K562 (cell line): ENCODE measurements at regions not wholly inside any gene's neighbourhood (a gene's known extent, or its start where the extent isn't known, plus 50 kb on each side); places are given as distances from the start of the nearest gene placed in this dataset.

Experiments used
- ATAC-seq: fragments of 200-7000 bp; cut with Tn5 transposase; 3 replicates; pipeline ENCODE4 v1.9.1; 2020; ENCODE audit warnings: moderate library complexity
- BruUV-seq: library from RNA; stranded (reverse); fragments of 400-500 nt; replicated peaks from 2 replicates; lab custom pipeline; 2021; lab: Mats Ljungman, UMichigan
- CTCF ChIA-PET: fragments of 300-600 bp; formaldehyde crosslinking; extraction: SDS; loops from one replicate; lab custom pipeline; 2021; ENCODE audit warnings: low intra/inter-chr PET ratio; lab: Yijun Ruan, JAX
- POLR2A ChIA-PET: fragments of 300-600, 350-650 bp; sonication (Branson Sonifier 250); formaldehyde crosslinking; extraction: SDS; loops from one replicate; lab custom pipeline; 2021; ENCODE audit warnings: antibody characterized with exemption, inconsistent platforms; lab: Yijun Ruan, JAX
- DNase-seq, 4 experiments: peaks; one replicate each; pipeline versions ENCODE4 v3.0.0 to v3.0.0-alpha.2; 2011 to 2018; ENCODE audit warnings: low spot score in 3 of 4, mixed read lengths in 3 of 4; ENCODE audit errors: extremely low read depth in 1 of 4
- FAIRE-seq: peaks from 2 replicates; lab custom pipeline; 2011; peaks lifted over from hg19 to GRCh38; lab: Jason Lieb, UNC
- H2AFZ ChIP-seq: 2 replicates; pipeline ENCODE4 v1.6.0; 2011; ENCODE audit warnings: low read depth, low read length, control low read depth, inconsistent platforms
- H3K27ac ChIP-seq: fragments of 200-600 bp; 3 replicates; pipeline ENCODE4 v1.8.0; 2011; ENCODE audit warnings: low read depth, mild to moderate bottlenecking, control low read depth, inconsistent platforms, low read length, moderate library complexity, mixed read lengths; ENCODE audit errors: extremely low read depth
- H3K27me3 ChIP-seq, 2 experiments: fragments of 300-600 bp in 1 of 2; 2 replicates in 1 of 2; 3 replicates in 1 of 2; pipeline versions ENCODE4 v1.6.0 to v1.8.0; 2011; ENCODE audit warnings: inconsistent platforms in 2 of 2, low read length in 2 of 2, mild to moderate bottlenecking in 1 of 2, mixed read lengths in 1 of 2, moderate library complexity in 1 of 2; ENCODE audit not compliant: control insufficient read depth in 2 of 2, insufficient read depth in 2 of 2
- H3K36me3 ChIP-seq: fragments of 300-600 bp; 3 replicates; pipeline ENCODE4 v1.8.0; 2011; ENCODE audit warnings: mild to moderate bottlenecking, low read length, inconsistent platforms; ENCODE audit not compliant: control insufficient read depth, insufficient read depth
- H3K4me1 ChIP-seq, 2 experiments: fragments of 200-600 bp in 1 of 2; replicated peaks in 1 of 2; 2 replicates in 1 of 2; 3 replicates in 1 of 2; pipeline versions ENCODE4 v1.5.1 to v1.8.0; 2011; ENCODE audit warnings: inconsistent platforms in 2 of 2, low read length in 2 of 2, mild to moderate bottlenecking in 1 of 2, mixed read lengths in 1 of 2, moderate library complexity in 1 of 2; ENCODE audit not compliant: control insufficient read depth in 2 of 2, insufficient read depth in 2 of 2
- H3K4me2 ChIP-seq: 2 replicates; pipeline ENCODE4 v1.6.1; 2011; ENCODE audit warnings: low read length, control low read depth, inconsistent platforms, mixed read lengths; ENCODE audit not compliant: insufficient read depth
- H3K4me3 ChIP-seq: fragments of 200-600 bp; sonication (generic), shearing (Covaris generic); 2 replicates; pipeline ENCODE4 v1.5.1; 2016; ENCODE audit warnings: control low read depth, inconsistent platforms
- H3K79me2 ChIP-seq: fragments of 200-600 bp; 3 replicates; pipeline ENCODE4 v1.8.0; 2011; ENCODE audit warnings: low read length, inconsistent platforms; ENCODE audit not compliant: control insufficient read depth, insufficient read depth
- H3K9ac ChIP-seq, 2 experiments: 2 replicates each; pipeline versions ENCODE4 v1.6.0 to v1.6.1; 2011; ENCODE audit warnings: low read depth in 2 of 2, low read length in 2 of 2, control low read depth in 1 of 2, inconsistent platforms in 1 of 2, mild to moderate bottlenecking in 1 of 2, mixed read lengths in 1 of 2; ENCODE audit not compliant: insufficient read depth in 1 of 2
- H3K9me1 ChIP-seq: one replicate; pipeline ENCODE4 v1.6.0; 2011; ENCODE audit warnings: inconsistent platforms, mild to moderate bottlenecking, low read length, moderate library complexity; ENCODE audit not compliant: control insufficient read depth, insufficient read depth
- H3K9me3 ChIP-seq: replicated peaks from 2 replicates; pipeline ENCODE4 v1.5.1; 2011; ENCODE audit warnings: low read depth, low read length, inconsistent platforms; ENCODE audit not compliant: control insufficient read depth, insufficient read depth
- H4K20me1 ChIP-seq: replicated peaks from 2 replicates; pipeline ENCODE4 v1.6.1; 2011; ENCODE audit warnings: low read length, inconsistent platforms, mixed read lengths; ENCODE audit not compliant: control insufficient read depth, insufficient read depth
- BRCA1 ChIP-seq, 2 experiments: fragments of 450-650 bp in 1 of 2; sonication (generic) in 1 of 2; formaldehyde crosslinking in 1 of 2; IDR thresholded peaks; 2 replicates each; pipeline versions ENCODE4 v1.5.0 to v1.6.1; 2017 to 2020; ENCODE audit warnings: mild to moderate bottlenecking in 1 of 2, missing genetic modification reagents in 1 of 2
- E2F1 ChIP-seq: sonication (generic); formaldehyde crosslinking; IDR thresholded peaks from 2 replicates; pipeline ENCODE4 v1.8.1; 2023; ENCODE audit warnings: mild to moderate bottlenecking, missing genetic modification reagents, moderate library complexity
- GATAD2A ChIP-seq: fragments of 450-650 bp; IDR thresholded peaks from 2 replicates; pipeline ENCODE4 v1.6.1; 2017
- GTF2A2 ChIP-seq: IDR thresholded peaks from 2 replicates; pipeline ENCODE4 v1.6.1; 2016; ENCODE audit warnings: mild to moderate bottlenecking, missing genetic modification characterization, missing compliant biosample characterization
- HMGN3 ChIP-seq: IDR thresholded peaks from 2 replicates; pipeline ENCODE4 v1.6.1; 2011; ENCODE audit warnings: borderline replicate concordance, low read depth, mild to moderate bottlenecking, mixed read lengths, low read length; ENCODE audit not compliant: insufficient read length; ENCODE audit errors: extremely low read depth
- HNRNPK ChIP-seq: fragments of 200-400 bp; formaldehyde crosslinking; IDR thresholded peaks from one replicate; pipeline ENCODE4 v1.6.1; 2018; ENCODE audit warnings: mild to moderate bottlenecking, low read depth, low read length; ENCODE audit not compliant: poor library complexity, severe bottlenecking
- KDM4B ChIP-seq, 2 experiments: fragments of 450-650 bp in 1 of 2; sonication (generic) in 1 of 2; IDR thresholded peaks; 2 replicates each; pipeline ENCODE4 v1.6.1; 2016 to 2017; ENCODE audit warnings: borderline replicate concordance in 2 of 2, antibody characterized with exemption in 1 of 2, low read depth in 1 of 2, mild to moderate bottlenecking in 1 of 2
- NR1H2 ChIP-seq: sonication (generic); formaldehyde crosslinking; IDR thresholded peaks from 2 replicates; pipeline ENCODE4 v1.4.0; 2020; ENCODE audit warnings: mild to moderate bottlenecking, missing genetic modification reagents
- PCBP1 ChIP-seq: fragments of 200-400 bp; formaldehyde crosslinking; IDR thresholded peaks from 2 replicates; pipeline ENCODE4 v1.6.1; 2018; ENCODE audit warnings: mild to moderate bottlenecking, low read depth, low read length; ENCODE audit not compliant: poor library complexity, severe bottlenecking
- PYGO2 ChIP-seq: fragments of 450-650 bp; IDR thresholded peaks from 2 replicates; pipeline ENCODE4 v1.6.1; 2016; ENCODE audit warnings: mild to moderate bottlenecking, missing genetic modification characterization, moderate library complexity, missing compliant biosample characterization
- SLC30A9 ChIP-seq: fragments of 250-450 bp; sonication (Bioruptor Pico); IDR thresholded peaks from 2 replicates; pipeline ENCODE4 v1.8.0; 2022; ENCODE audit warnings: mild to moderate bottlenecking, moderate library complexity
- SMARCA5 ChIP-seq: fragments of 450-650 bp; IDR thresholded peaks from 2 replicates; pipeline ENCODE4 v1.6.1; 2016
- SOX6 ChIP-seq: fragments of 450-650 bp; IDR thresholded peaks from 2 replicates; pipeline ENCODE4 v1.6.1; 2014; ENCODE audit warnings: mild to moderate bottlenecking
- ZFPM2 ChIP-seq: fragments of 250-450 bp; sonication (Bioruptor Pico); IDR thresholded peaks from 2 replicates; pipeline ENCODE4 v1.5.1; 2022; ENCODE audit warnings: mild to moderate bottlenecking
- ZNF263 ChIP-seq: sonication (generic); formaldehyde crosslinking; IDR thresholded peaks from 2 replicates; pipeline ENCODE4 v1.8.0; 2022; ENCODE audit warnings: mild to moderate bottlenecking, missing genetic modification reagents, borderline replicate concordance
- in situ Hi-C: fragments of 300-500 bp; cut with MboI; formaldehyde crosslinking; loops from 4 replicates; pipeline ENCODE4 v1.15.0; 2018; ENCODE audit warnings: inconsistent platforms, mixed read lengths
- intact Hi-C: fragments of 100-400 bp; cut with micrococcal nuclease; formaldehyde crosslinking; loops from 2 replicates; pipeline ENCODE4 v1.14.2; 2022
- TF ChIP-seq, protein P1 (sequence below): fragments of 250-450 bp; sonication (Bioruptor Pico); IDR thresholded peaks from 2 replicates; pipeline ENCODE4 v1.4.0; 2020; ENCODE audit warnings: mild to moderate bottlenecking
- TF ChIP-seq, protein P2 (sequence below), 2 experiments: fragments of 150-350 bp in 1 of 2; IDR thresholded peaks; 2 replicates each; pipeline ENCODE4 v1.6.1; 2012 to 2016; ENCODE audit warnings: low read depth in 2 of 2, low read length in 2 of 2, mild to moderate bottlenecking in 1 of 2, moderate library complexity in 1 of 2
- TF ChIP-seq, protein P3 (sequence below): sonication (generic); formaldehyde crosslinking; IDR thresholded peaks from 2 replicates; pipeline ENCODE4 v1.9.0; 2022; ENCODE audit warnings: mild to moderate bottlenecking, missing genetic modification reagents

DNA sequence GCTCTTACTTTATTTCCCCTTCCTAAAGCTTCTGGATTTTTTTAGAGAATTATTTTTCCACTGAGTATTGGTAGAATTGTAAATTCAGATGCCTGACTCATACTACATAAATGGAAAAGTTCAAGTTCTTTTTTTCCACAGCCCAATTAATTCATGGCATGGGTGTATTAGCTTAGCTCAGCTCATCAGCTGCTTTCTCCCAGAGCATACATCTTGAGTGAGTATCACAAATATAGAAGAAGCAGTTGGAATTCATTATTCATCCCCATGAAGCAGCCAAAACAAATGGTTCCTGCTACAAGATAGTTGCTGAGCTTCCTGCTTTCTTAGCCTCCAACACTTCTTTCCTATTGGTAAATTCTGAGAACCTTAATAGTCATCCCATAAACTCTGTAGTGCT is 105.1 kb downstream of the C12orf50 start:
- Histone ChIP-seq H4K20me1 (no peaks in the 10 kb centered on the region), H3K27me3 (no peaks in the 10 kb centered on the region), H3K9me1 (no peaks in the 10 kb centered on the region), H3K4me2 (no peak overlapping the region), H2AFZ (no peak overlapping the region), H3K36me3 (no peaks in the 10 kb centered on the region), H3K4me3 (no peak overlapping the region), H3K27ac (no peak overlapping the region), H3K79me2 (no peaks in the 10 kb centered on the region), H3K4me1 (no peaks in the 10 kb centered on the region), H3K9ac (no peak overlapping the region)
- BruUV-seq, result no TSS peak
- intact Hi-C loops (no loop called here), in situ Hi-C loops (no loop called here)
- ChIA-PET CTCF (no interaction called here), POLR2A (no interaction called here)
- ATAC-seq (no peak), DNase-seq (no peak)
- TF ChIP-seq ZNF263 (CRISPR knock-in tag) (no peak), PCBP1 (no peak), BRCA1 (IDR thresholded peaks at IDR 0.05) (no peak), BRCA1 (CRISPR knock-in tag; IDR thresholded peaks at IDR 0.05) (no peak), GATAD2A (no peak), HNRNPK (no peak), HMGN3 (no peak), SMARCA5 (no peak), ZFPM2 (CRISPR knock-in tag) (no peak), NR1H2 (CRISPR knock-in tag) (no peak), PYGO2 (tag) (no peak), SLC30A9 (CRISPR knock-in tag) (no peak), SOX6 (no peak), KDM4B (IDR thresholded peaks at IDR 0.05; ENCODE audit: borderline replicate concordance in 2 of 2, low read depth in 1 of 2) (no peak), GTF2A2 (tag) (no peak), E2F1 (CRISPR knock-in tag) (no peak)
- TF ChIP-seq, protein P1, sequence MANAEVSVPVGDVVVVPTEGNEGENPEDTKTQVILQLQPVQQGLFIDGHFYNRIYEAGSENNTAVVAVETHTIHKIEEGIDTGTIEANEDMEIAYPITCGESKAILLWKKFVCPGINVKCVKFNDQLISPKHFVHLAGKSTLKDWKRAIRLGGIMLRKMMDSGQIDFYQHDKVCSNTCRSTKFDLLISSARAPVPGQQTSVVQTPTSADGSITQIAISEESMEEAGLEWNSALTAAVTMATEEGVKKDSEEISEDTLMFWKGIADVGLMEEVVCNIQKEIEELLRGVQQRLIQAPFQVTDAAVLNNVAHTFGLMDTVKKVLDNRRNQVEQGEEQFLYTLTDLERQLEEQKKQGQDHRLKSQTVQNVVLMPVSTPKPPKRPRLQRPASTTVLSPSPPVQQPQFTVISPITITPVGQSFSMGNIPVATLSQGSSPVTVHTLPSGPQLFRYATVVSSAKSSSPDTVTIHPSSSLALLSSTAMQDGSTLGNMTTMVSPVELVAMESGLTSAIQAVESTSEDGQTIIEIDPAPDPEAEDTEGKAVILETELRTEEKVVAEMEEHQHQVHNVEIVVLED (CRISPR knock-in tag), result no peak
- TF ChIP-seq, protein P2, sequence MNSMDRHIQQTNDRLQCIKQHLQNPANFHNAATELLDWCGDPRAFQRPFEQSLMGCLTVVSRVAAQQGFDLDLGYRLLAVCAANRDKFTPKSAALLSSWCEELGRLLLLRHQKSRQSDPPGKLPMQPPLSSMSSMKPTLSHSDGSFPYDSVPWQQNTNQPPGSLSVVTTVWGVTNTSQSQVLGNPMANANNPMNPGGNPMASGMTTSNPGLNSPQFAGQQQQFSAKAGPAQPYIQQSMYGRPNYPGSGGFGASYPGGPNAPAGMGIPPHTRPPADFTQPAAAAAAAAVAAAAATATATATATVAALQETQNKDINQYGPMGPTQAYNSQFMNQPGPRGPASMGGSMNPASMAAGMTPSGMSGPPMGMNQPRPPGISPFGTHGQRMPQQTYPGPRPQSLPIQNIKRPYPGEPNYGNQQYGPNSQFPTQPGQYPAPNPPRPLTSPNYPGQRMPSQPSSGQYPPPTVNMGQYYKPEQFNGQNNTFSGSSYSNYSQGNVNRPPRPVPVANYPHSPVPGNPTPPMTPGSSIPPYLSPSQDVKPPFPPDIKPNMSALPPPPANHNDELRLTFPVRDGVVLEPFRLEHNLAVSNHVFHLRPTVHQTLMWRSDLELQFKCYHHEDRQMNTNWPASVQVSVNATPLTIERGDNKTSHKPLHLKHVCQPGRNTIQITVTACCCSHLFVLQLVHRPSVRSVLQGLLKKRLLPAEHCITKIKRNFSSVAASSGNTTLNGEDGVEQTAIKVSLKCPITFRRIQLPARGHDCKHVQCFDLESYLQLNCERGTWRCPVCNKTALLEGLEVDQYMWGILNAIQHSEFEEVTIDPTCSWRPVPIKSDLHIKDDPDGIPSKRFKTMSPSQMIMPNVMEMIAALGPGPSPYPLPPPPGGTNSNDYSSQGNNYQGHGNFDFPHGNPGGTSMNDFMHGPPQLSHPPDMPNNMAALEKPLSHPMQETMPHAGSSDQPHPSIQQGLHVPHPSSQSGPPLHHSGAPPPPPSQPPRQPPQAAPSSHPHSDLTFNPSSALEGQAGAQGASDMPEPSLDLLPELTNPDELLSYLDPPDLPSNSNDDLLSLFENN (IDR thresholded peaks at IDR 0.05; ENCODE audit: low read depth in 2 of 2, low read length in 2 of 2), result no peak
- TF ChIP-seq, protein P3, sequence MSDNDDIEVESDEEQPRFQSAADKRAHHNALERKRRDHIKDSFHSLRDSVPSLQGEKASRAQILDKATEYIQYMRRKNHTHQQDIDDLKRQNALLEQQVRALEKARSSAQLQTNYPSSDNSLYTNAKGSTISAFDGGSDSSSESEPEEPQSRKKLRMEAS (CRISPR knock-in tag), result no peak
- TF ChIP-seq, all 486 proteins: peak for 0
- H3K9me3 ChIP-seq, result no peaks in the 10 kb centered on the region
- no peak for FAIRE-seq
